Vagina (tissue), 2 donors: ENCODE measurements at regions not wholly inside any gene's neighbourhood (a gene's known extent, or its start where the extent isn't known, plus 50 kb on each side); places are given as distances from the start of the nearest gene placed in this dataset.

Experiments used
- DNase-seq, 2 donors: peaks; one replicate each; pipeline ENCODE4 v3.0.0-alpha.2; 2017; ENCODE audit errors: extremely low spot score in 2 of 2
- H3K27ac ChIP-seq: fragments of 200-600 bp; sonication (generic); one replicate; pipeline ENCODE4 v1.5.1; 2019
- H3K27me3 ChIP-seq: fragments of 200-600 bp; sonication (generic); one replicate; pipeline ENCODE4 v1.5.1; 2019
- H3K36me3 ChIP-seq, 2 donors: fragments of 200-600 bp; sonication (generic); one replicate each; pipeline ENCODE4 v1.5.1; 2017 to 2019
- H3K4me1 ChIP-seq: fragments of 200-600 bp; sonication (generic); one replicate; pipeline ENCODE4 v1.5.1; 2019
- H3K4me3 ChIP-seq, 2 donors: fragments of 200-600 bp; sonication (generic); 1 replicate in 1 of 2; 2 replicates in 1 of 2; pipeline ENCODE4 v1.5.1; 2016 to 2019
- H3K9me3 ChIP-seq: fragments of 200-600 bp; sonication (generic); one replicate; pipeline ENCODE4 v1.5.1; 2019
- CTCF ChIP-seq, 3 experiments: fragments of 450-650 bp in 2 of 3; fragments of 200-600 bp in 1 of 3; sonication (generic) in 1 of 3; IDR thresholded peaks; one replicate each; pipeline ENCODE4 v1.5.1; 2017 to 2019; ENCODE audit warnings: antibody characterized with exemption in 3 of 3, mild to moderate bottlenecking in 2 of 3, moderate library complexity in 2 of 3
- POLR2A ChIP-seq, 2 donors: fragments of 450-650 bp; IDR thresholded peaks; one replicate each; pipeline ENCODE4 v1.6.1; 2017; ENCODE audit warnings: antibody characterized with exemption in 2 of 2, mild to moderate bottlenecking in 2 of 2, moderate library complexity in 2 of 2
- POLR2AphosphoS5 ChIP-seq, 2 donors: sonication (generic); formaldehyde crosslinking; IDR thresholded peaks; one replicate each; pipeline ENCODE4 v1.9.0; 2017; ENCODE audit warnings: antibody characterized with exemption in 2 of 2, mild to moderate bottlenecking in 2 of 2, low read depth in 1 of 2; ENCODE audit not compliant: insufficient read depth in 1 of 2
- intact Hi-C: fragments of 100-400 bp; cut with DNase I; formaldehyde crosslinking; loops from one replicate; pipeline ENCODE4 v1.15.1; 2023

DNA sequence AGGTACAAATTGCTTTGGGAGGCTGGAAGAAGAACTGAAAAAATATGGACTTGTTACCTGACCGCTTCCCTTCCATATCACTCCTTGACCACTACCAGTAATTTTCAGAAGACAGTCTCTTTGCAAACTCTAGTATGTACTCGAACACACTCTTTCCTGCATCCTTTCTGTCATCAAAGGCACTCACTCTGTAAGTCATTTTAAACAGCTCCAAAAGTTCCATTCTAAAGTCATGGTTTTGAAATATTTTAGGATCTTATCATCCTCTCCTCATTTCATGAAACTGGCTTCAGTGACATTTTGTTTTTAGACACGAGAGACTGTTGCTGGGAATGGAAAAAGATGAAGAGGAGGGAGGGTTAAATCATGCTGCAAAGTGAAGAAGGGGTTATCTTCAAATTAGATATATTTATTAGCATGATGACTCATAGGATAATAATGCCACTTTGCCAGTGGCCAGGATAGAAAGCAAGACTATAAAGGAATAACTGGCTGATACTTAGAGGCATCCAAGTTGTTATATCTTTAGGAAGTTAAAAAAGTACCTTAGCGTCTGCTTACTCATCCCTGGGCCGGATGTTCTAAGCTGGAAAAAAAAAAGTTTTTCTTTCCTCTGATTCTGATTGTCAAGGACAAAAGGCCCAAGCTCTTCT is 549.3 kb downstream of the METTL15 start:
- no peak for DNase-seq
- H3K36me3 ChIP-seq = no peaks in the 10 kb centered on the region
- no peak overlapping the region for H3K27ac ChIP-seq
- no peaks in the 10 kb centered on the region for H3K4me1 ChIP-seq
- no peaks in the 10 kb centered on the region for H3K9me3 ChIP-seq
- no peak for TF ChIP-seq POLR2AphosphoS5 (IDR thresholded peaks at IDR 0.05; ENCODE audit: insufficient read depth in 1 of 2, low read depth in 1 of 2)
- intact Hi-C loops = no loop called here
- H3K27me3 ChIP-seq = no peaks in the 10 kb centered on the region
- H3K4me3 ChIP-seq = no peak overlapping the region

GRCh38 chr11:28654191-28654590 is 546.0 kb downstream of the METTL15 start:
- H3K27ac ChIP-seq = no peak overlapping the region
- H3K9me3 ChIP-seq = no peaks in the 10 kb centered on the region
- no peaks in the 10 kb centered on the region for H3K4me1 ChIP-seq
- H3K36me3 ChIP-seq = no peaks in the 10 kb centered on the region
- no peak for DNase-seq
- TF ChIP-seq POLR2AphosphoS5 (IDR thresholded peaks at IDR 0.05; ENCODE audit: insufficient read depth in 1 of 2, low read depth in 1 of 2) (no peak), CTCF (IDR thresholded peaks at IDR 0.05) (no peak), POLR2A (IDR thresholded peaks at IDR 0.05) (no peak)
- H3K27me3 ChIP-seq = no peaks in the 10 kb centered on the region
- intact Hi-C loops = no loop called here
- H3K4me3 ChIP-seq = no peak overlapping the region

DNA sequence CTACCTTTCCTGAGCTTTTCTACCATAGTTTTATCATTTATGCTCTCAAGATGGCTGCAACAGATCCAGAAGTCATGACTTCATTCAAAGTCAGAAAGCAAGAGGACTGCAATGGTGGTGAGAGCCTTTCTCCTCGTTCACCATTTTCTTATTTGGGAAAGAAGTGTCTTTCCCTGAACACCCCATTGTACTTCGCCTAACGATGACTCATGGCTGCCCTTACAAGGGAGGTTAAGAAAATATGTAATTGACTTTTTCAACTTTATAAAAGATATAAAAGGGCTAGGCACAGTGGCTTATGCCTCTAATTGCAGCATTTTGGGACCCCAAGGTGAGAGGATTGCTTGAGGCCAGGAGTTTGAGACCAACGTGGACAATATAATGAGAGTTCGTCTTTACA is 541.7 kb downstream of the METTL15 start:
- no peaks in the 10 kb centered on the region for H3K36me3 ChIP-seq
- DNase-seq = no peak
- H3K27me3 ChIP-seq = no peaks in the 10 kb centered on the region
- intact Hi-C loops = no loop called here
- TF ChIP-seq POLR2AphosphoS5 (IDR thresholded peaks at IDR 0.05; ENCODE audit: insufficient read depth in 1 of 2, low read depth in 1 of 2) (no peak), CTCF (IDR thresholded peaks at IDR 0.05) (no peak), POLR2A (IDR thresholded peaks at IDR 0.05) (no peak)
- H3K9me3 ChIP-seq = no peaks in the 10 kb centered on the region
- H3K4me3 ChIP-seq = no peak overlapping the region
- H3K4me1 ChIP-seq = no peaks in the 10 kb centered on the region
- H3K27ac ChIP-seq = no peak overlapping the region

- Histone ChIP-seq H3K4me3 (no peak overlapping the region), H3K27me3 (no peaks in the 10 kb centered on the region), H3K4me1 (no peaks in the 10 kb centered on the region), H3K27ac (no peak overlapping the region), H3K9me3 (no peaks in the 10 kb centered on the region), H3K36me3 (no peaks in the 10 kb centered on the region)
- no peak for DNase-seq
- intact Hi-C loops = no loop called here
- TF ChIP-seq POLR2A (IDR thresholded peaks at IDR 0.05) (no peak), POLR2AphosphoS5 (IDR thresholded peaks at IDR 0.05; ENCODE audit: insufficient read depth in 1 of 2, low read depth in 1 of 2) (no peak)
Measured at GRCh38 chr11:28636566-28636965, 528.4 kb downstream of the METTL15 start.

- Histone ChIP-seq H3K9me3 (no peaks in the 10 kb centered on the region), H3K36me3 (no peaks in the 10 kb centered on the region), H3K27ac (no peak overlapping the region), H3K4me1 (no peaks in the 10 kb centered on the region), H3K4me3 (no peak overlapping the region), H3K27me3 (no peaks in the 10 kb centered on the region)
- DNase-seq = no peak
- TF ChIP-seq CTCF (IDR thresholded peaks at IDR 0.05) (no peak), POLR2A (IDR thresholded peaks at IDR 0.05) (no peak), POLR2AphosphoS5 (IDR thresholded peaks at IDR 0.05; ENCODE audit: insufficient read depth in 1 of 2, low read depth in 1 of 2) (no peak)
- intact Hi-C loops = no loop called here
Measured at GRCh38 chr11:28636033-28636432, 527.8 kb downstream of the METTL15 start.

DNA sequence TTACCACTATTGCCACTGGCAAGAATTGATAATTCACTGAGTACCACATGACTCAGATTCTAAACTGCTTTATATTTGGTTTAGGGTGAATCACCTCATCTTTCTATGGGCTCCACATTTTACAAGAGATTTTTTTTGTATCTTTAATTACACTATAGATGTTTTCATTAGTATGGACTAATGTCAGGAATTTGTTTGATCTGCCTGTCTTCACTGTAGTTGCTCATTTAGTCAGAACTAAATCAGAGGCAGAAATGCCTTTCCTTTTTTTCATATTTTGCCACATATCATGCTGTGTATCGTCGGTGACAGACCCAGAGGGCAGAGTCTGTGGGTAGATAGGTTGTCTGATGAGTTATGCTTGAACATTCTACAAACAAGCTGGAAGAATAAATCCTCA is 524.1 kb downstream of the METTL15 start:
- DNase-seq = no peak
- H3K9me3 ChIP-seq = no peaks in the 10 kb centered on the region
- H3K27me3 ChIP-seq = no peaks in the 10 kb centered on the region
- TF ChIP-seq CTCF (IDR thresholded peaks at IDR 0.05) = no peak
- TF ChIP-seq POLR2A (IDR thresholded peaks at IDR 0.05) = no peak
- TF ChIP-seq POLR2AphosphoS5 (IDR thresholded peaks at IDR 0.05; ENCODE audit: insufficient read depth in 1 of 2, low read depth in 1 of 2) = no peak
- H3K4me3 ChIP-seq = no peak overlapping the region
- H3K27ac ChIP-seq = no peak overlapping the region
- intact Hi-C loops = no loop called here
- no peaks in the 10 kb centered on the region for H3K4me1 ChIP-seq
- no peaks in the 10 kb centered on the region for H3K36me3 ChIP-seq
